HG03064 (cell line): ENCODE measurements at regions not wholly inside any gene's neighbourhood (a gene's known extent, or its start where the extent isn't known, plus 50 kb on each side); places are given as distances from the start of the nearest gene placed in this dataset.

ENCODE experiments used
- ATAC-seq: cut with Tn5 transposase; IDR thresholded peaks from one replicate; pipeline ENCODE4 v1.9.1; 2021; ENCODE audit warnings: low read depth; ENCODE audit not compliant: unreplicated experiment

- ATAC-seq, result no peak
Measured at GRCh38 chr18:55642191-55642590, 54.2 kb upstream of the TCF4 start.

GRCh38 chr18:55641486-55641885, 53.5 kb upstream of the TCF4 start:
- ATAC-seq, result no peak
